Spinal cord (tissue), 9 donors: ENCODE measurements at regions not wholly inside any gene's neighbourhood (a gene's known extent, or its start where the extent isn't known, plus 50 kb on each side); places are given as distances from the start of the nearest gene placed in this dataset.
"Not testable (repeated sequence)": the region's sequence is repeated elsewhere in the genome, so short reads cannot be mapped to it uniquely, and the experiment has no call there.

Source experiments
- DNase-seq, 6 donors: peaks; one replicate each; pipeline versions ENCODE4 v3.0.0 to v3.0.0-alpha.2; 2013 to 2015; ENCODE audit warnings: low spot score in 6 of 6, low read depth in 4 of 6
- H3K27ac ChIP-seq: one replicate; pipeline ENCODE4 v1.5.1; 2013; ENCODE audit warnings: low read depth, low read length, control low read depth
- H3K27me3 ChIP-seq: one replicate; pipeline ENCODE4 v1.6.1; 2013; ENCODE audit warnings: low read length; ENCODE audit not compliant: control insufficient read depth, insufficient read depth
- H3K36me3 ChIP-seq: one replicate; pipeline ENCODE4 v1.6.1; 2013; ENCODE audit warnings: low read length; ENCODE audit not compliant: control insufficient read depth, insufficient read depth
- H3K4me1 ChIP-seq: one replicate; pipeline ENCODE4 v1.6.1; 2013; ENCODE audit warnings: low read length; ENCODE audit not compliant: control insufficient read depth, insufficient read depth
- H3K4me3 ChIP-seq: one replicate; pipeline ENCODE4 v1.5.1; 2013; ENCODE audit warnings: low read depth, low read length, control low read depth
- H3K9me3 ChIP-seq: one replicate; pipeline ENCODE4 v1.6.1; 2013; ENCODE audit warnings: low read length; ENCODE audit not compliant: control insufficient read depth, insufficient read depth
- WGBS: methylation state at CpG from one replicate; pipeline ENCODE4 v1.1.5; 2013; ENCODE audit warnings: missing lambda C conversion rate; ENCODE audit not compliant: insufficient coverage; 5-methylcytosine and 5-hydroxymethylcytosine counted together
- donor health status: healthy.

DNA sequence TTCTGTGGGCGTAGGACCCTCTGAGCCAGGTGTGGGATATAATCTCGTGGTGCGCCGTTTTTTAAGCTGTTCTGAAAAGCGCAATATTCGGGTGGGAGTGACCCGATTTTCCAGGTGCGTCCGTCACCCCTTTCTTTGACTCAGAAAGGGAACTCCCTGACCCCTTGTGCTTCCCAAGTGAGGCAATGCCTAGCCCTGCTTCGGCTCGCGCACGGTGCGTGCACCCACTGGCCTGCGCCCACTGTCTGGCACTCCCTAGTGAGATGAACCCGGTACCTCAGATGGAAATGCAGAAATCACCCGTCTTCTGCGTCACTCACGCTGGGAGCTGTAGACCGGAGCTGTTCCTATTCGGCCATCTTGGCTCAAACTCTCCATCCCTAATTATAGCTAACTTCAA is 82.9 kb downstream of the GASK1B start:
- WGBS, result 100% methylated on average over 9 of the region's 21 CpGs
- H3K27me3 ChIP-seq, H3K9me3 ChIP-seq, H3K27ac ChIP-seq, H3K4me3 ChIP-seq, DNase-seq, H3K36me3 ChIP-seq, H3K4me1 ChIP-seq: not testable (repeated sequence)

DNA sequence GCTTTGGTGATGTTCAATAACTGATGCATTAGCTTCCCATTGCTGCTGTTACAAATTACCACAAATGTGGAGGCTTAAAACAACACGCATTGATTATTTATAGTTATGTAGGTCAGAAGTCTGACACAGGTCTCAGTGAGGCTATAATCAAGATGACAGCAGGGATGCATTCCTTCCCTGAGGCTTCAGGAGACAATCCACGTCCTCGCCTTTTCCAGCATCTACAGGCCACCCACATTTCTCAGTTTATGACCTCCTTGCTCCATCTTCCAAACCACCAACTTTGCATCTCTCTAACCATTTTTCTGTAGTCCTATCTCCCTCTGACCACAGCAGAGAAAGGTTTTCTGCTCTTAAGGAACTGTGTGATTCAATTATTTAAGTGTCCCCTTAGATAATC is 92.5 kb downstream of the GASK1B start:
- Histone ChIP-seq H3K27ac (no peak overlapping the region), H3K4me3 (no peak overlapping the region), H3K4me1 (no peaks in the 10 kb centered on the region), H3K9me3 (no peaks in the 10 kb centered on the region), H3K27me3 (no peaks in the 10 kb centered on the region), H3K36me3 (no peaks in the 10 kb centered on the region)
- DNase-seq, result no peak
- WGBS, result 66% methylated on average over 2 of the region's 3 CpGs

DNA sequence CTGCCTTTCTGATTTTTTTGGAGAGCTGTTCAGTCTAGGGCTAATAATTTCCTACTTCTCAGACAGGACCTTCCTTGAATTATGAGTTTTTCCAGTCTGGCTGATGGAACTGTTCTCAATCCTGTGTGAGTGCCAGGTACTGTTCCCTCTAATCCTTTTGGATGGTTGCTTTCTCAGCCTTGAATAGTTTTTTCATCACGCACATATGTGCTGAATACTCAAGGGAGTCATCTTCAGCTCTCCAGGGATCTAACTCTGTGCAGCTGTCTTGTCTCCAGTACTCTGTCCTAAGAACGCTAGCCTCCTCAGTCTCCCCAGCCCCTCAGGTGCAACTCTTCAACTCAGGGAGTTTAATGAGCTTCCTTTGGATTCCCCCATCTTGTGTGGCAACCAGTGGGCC is 93.2 kb downstream of the GASK1B start:
- 67% methylated on average over 1 of the region's 2 CpGs for WGBS
- Histone ChIP-seq H3K27me3 (no peaks in the 10 kb centered on the region), H3K9me3 (no peaks in the 10 kb centered on the region), H3K4me3 (no peak overlapping the region), H3K27ac (no peak overlapping the region), H3K4me1 (no peaks in the 10 kb centered on the region), H3K36me3 (no peaks in the 10 kb centered on the region)
- peak in 1 of 6 donors; percentile 35 for DNase-seq

DNA sequence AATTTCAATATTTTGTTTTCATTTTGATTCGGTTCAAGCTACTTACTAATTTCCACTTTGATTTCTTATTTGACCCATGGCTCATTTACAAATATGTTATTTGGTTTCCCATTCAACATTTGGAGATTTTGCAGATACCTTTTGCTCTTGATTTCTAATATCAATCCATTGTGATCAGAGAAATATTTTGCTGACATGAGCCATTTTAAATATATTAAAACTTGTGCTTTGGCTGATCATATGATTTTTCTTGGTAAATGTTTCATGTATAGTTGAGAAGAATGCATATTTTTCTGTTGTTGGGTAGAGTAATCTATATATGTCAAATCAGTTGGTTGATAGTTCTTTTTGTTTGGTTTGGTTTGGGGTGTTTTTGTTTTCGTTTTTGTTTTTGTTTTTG is 95.0 kb downstream of the GASK1B start:
- Histone ChIP-seq H3K27ac (no peak overlapping the region), H3K4me3 (no peak overlapping the region), H3K27me3 (no peaks in the 10 kb centered on the region), H3K9me3 (no peaks in the 10 kb centered on the region), H3K4me1 (no peaks in the 10 kb centered on the region), H3K36me3 (no peaks in the 10 kb centered on the region)
- no CpG with 5 or more reads among the region's 2 CpGs for WGBS
- no peak for DNase-seq

DNA sequence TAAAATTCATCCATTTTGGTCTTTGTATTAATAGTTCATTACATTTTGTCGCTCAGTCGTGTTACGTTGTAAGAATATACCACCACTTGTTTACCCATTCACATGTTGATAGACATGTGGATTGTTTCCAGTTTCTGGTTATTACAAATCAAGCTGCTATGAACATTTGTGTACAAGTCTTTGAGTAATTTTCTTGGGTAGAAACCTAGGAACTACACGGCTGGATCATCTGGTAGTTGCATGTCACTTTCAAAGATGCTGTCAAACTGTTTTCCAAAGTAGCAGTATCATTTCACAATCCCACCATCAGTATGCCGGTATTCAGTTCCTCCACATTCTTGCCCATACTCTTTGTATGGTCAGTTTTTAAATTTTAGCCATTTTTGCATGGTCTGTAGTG is 98.0 kb downstream of the GASK1B start:
- Histone ChIP-seq H3K36me3 (no peaks in the 10 kb centered on the region), H3K27ac (no peak overlapping the region), H3K27me3 (no peaks in the 10 kb centered on the region), H3K4me3 (no peak overlapping the region), H3K4me1 (no peaks in the 10 kb centered on the region), H3K9me3 (no peaks in the 10 kb centered on the region)
- no CpG with 5 or more reads among the region's 5 CpGs for WGBS
- DNase-seq, result no peak

DNA sequence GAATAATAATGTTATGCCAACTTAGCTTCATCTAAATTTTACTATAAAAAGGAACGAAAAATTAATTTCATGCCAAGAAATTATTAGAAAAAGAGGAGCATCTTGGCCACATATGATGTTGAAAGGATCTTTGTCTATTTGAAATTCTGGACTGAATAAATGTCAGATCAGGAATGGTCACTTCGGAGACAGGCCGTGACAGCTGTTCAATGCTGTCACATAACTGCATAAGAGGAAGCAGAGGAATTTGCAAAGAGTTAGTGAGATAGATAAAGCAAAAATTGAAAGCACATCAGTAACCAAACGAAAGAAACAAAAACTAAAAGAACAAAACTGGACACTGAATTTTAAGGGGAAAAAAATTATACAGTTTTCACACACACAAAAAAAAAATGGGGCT is 100.9 kb downstream of the GASK1B start:
- Histone ChIP-seq H3K27me3 (no peaks in the 10 kb centered on the region), H3K36me3 (no peaks in the 10 kb centered on the region), H3K27ac (no peak overlapping the region), H3K4me3 (no peak overlapping the region), H3K4me1 (no peaks in the 10 kb centered on the region), H3K9me3 (no peaks in the 10 kb centered on the region)
- DNase-seq, result no peak
- 100% methylated on average over 1 of the region's 4 CpGs for WGBS

DNA sequence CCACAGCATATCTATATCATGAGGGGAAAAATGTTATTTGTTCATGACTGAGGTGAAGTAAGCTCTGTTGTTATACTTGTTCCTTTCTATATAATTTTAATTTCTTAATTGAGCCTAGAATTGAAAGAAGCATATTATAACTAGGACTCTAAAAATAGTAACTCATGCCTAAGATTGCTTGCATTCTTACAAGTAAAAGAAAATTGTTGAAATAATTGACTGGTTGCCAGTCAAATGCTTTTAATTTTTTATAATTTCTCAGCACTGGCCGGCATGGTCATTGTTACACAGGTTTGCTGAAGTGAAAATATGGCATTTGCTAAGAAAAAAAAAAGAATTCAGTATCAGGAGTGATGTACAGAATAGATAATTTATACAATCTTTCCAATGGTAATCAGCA is 104.8 kb downstream of the GASK1B start:
- no CpG with 5 or more reads among the region's 1 CpG for WGBS
- DNase-seq, result no peak
- Histone ChIP-seq H3K4me3 (no peak overlapping the region), H3K4me1 (no peaks in the 10 kb centered on the region), H3K27me3 (no peaks in the 10 kb centered on the region), H3K36me3 (no peaks in the 10 kb centered on the region), H3K9me3 (no peaks in the 10 kb centered on the region), H3K27ac (no peak overlapping the region)

DNA sequence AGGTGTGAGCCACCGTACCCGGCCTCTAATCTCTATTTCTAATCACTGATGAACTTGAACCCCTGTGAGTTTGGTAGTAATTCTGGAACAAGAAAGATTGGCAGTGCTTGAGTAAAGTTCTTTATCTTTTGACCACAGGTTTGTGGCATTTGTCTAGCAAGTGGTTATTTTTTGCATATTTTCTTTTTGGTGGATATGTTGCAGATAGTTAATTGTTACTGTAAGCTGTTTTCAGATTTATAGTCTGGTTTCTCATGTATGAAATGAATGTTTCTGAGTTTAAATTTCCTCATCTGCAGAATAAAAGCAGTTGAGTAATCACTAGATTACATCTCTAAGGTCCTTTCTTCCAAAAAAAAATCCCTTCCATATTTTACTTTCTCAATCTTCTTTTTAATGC is 105.2 kb downstream of the GASK1B start:
- H3K36me3 ChIP-seq, result no peaks in the 10 kb centered on the region
- no peak overlapping the region for H3K4me3 ChIP-seq
- no peaks in the 10 kb centered on the region for H3K9me3 ChIP-seq
- H3K27me3 ChIP-seq, result no peaks in the 10 kb centered on the region
- WGBS, result no CpG with 5 or more reads among the region's 2 CpGs
- DNase-seq, result no peak
- H3K4me1 ChIP-seq, result no peaks in the 10 kb centered on the region
- H3K27ac ChIP-seq, result no peak overlapping the region

DNA sequence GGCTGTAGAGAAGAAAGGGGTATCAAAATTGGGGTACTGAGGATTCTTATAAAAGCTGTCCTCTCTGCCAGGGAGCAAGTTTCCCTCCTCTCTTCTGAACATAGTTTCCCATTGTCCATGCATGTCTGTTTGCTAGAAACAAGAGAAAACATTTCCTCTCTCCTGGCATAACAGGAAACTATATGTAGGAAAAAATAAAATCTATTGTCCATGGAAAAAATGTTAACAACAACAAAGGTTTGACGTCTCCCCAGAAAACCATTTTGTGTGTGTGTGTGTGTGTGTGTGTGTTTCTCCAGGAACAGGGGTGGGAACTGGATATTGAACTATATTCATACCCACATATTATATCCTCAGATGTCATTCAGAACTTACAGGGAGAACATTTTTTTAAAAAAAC is 107.2 kb downstream of the GASK1B start:
- Histone ChIP-seq H3K27me3 (no peaks in the 10 kb centered on the region), H3K36me3 (no peaks in the 10 kb centered on the region), H3K27ac (no peak overlapping the region), H3K4me3 (no peak overlapping the region), H3K9me3 (no peaks in the 10 kb centered on the region), H3K4me1 (no peaks in the 10 kb centered on the region)
- no CpG with 5 or more reads among the region's 1 CpG for WGBS
- DNase-seq, result no peak

DNA sequence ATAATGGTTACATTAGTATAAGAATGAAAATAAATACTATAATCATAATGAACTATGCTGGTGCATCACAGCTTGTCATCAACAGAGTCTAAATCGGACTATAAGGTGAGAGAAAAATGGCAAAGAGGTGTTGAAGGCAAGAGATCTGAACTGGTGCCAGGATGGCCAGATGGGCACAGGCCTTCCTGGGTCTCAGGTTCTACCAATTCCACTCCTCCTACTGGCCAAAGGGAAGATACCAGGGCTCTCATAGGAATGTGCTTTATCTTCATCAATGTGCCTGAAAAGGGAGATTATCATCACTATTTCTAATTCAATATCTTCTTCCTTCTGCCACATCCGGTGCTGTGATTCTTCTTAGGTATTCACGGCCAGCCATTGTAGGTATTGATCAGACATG is 107.6 kb downstream of the GASK1B start:
- no CpG with 5 or more reads among the region's 3 CpGs for WGBS

More for the DNA sequence above, 107.6 kb downstream of the GASK1B start:
- H3K9me3 ChIP-seq, result no peaks in the 10 kb centered on the region
- H3K27ac ChIP-seq, result no peak overlapping the region
- no peak overlapping the region for H3K4me3 ChIP-seq
- DNase-seq, result no peak
- no peaks in the 10 kb centered on the region for H3K36me3 ChIP-seq
- H3K4me1 ChIP-seq, result no peaks in the 10 kb centered on the region
- no peaks in the 10 kb centered on the region for H3K27me3 ChIP-seq
